ENCODE measurements at regions not wholly inside any gene's neighbourhood (a gene's known extent, or its start where the extent isn't known, plus 50 kb on each side); places are given as distances from the start of the nearest gene placed in this dataset.

DNA sequence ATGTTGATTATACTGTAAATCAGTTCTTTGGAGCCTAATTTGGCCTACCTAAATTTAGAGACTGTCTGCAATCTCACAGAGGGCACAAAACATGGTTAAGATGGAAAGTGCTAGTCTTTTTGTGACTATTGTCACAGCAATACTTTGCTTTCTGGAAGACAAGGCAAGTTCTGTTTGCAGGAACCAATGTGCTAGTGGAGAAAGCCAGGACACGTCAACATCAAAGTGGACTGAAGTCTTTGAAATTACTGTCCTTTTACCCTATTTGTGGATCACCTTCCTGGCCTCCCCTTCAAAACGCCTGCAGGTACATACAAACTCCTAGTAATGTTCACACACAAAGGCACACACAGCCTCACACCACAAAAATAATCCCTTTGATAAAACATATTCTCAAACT lies 248.7 kb downstream of the MAN2A1 start:
- DNase-seq: no peak
- no peak overlapping the region for H3K4me3 ChIP-seq
- H3K36me3 ChIP-seq: no peaks in the 10 kb centered on the region
- peaks cover 6% of the 10 kb centered on the region; the same call in 1 of the 2 replicates for H3K27me3 ChIP-seq
- peaks cover 10% of the 10 kb centered on the region for H3K9me3 ChIP-seq

DNA sequence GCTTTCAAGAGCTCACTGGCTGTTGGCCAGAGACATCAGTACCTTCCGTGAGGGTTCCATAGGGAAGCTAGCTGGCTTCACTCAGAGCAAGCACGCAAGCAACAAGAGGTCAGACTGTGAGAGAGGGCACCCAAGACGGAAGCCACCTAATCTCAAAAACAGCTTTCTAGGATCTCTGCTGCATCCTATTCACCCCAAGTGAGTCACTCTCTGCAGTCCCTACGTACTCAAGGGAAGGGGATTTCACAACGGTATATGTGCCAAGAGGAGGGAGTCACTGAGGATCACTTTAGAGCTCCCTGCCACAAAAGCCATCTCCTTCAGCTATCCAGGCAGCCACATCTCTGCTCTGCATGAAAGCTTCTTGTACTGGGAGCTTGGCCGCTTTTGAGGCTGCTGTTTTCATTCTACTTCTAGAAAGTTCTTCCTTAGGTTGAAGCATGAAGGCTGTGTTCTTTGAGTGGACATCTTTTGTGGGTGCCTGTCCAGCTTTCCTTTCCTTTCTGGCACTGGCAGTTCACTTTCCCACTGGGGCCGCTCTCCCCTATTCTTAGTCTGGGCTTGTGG lies 249.5 kb downstream of the MAN2A1 start:
- H3K9me3 ChIP-seq: peaks cover 10% of the 10 kb centered on the region
- no peak overlapping the region for H3K4me3 ChIP-seq
- H3K27me3 ChIP-seq: peaks cover 7% of the 10 kb centered on the region; the same call in 1 of the 2 replicates
- DNase-seq: no peak
- no peaks in the 10 kb centered on the region for H3K36me3 ChIP-seq

DNA sequence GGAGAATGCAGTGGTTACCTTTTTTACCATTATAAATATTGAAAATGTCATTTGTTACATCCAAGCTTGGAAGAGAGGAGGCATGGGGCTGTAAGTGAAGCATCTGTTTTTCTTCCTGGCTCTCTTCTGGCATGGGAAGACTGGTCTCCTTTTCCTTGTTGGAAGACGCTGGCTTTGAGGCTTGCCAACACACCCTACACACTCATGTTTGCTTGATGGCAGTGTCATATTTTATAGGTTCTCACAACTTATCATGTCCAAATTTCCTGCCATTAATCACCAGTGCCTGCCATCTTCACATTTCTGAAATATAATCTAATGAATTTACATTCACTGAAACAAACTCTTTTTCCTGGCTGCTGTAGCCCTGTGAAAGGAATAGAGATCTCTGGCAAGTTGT lies 252.9 kb downstream of the MAN2A1 start:
- no peak overlapping the region for H3K4me3 ChIP-seq
- H3K36me3 ChIP-seq: no peaks in the 10 kb centered on the region
- peaks cover 13% of the 10 kb centered on the region for H3K27me3 ChIP-seq
- H3K9me3 ChIP-seq: peaks cover 10% of the 10 kb centered on the region
- no peak for DNase-seq

DNA sequence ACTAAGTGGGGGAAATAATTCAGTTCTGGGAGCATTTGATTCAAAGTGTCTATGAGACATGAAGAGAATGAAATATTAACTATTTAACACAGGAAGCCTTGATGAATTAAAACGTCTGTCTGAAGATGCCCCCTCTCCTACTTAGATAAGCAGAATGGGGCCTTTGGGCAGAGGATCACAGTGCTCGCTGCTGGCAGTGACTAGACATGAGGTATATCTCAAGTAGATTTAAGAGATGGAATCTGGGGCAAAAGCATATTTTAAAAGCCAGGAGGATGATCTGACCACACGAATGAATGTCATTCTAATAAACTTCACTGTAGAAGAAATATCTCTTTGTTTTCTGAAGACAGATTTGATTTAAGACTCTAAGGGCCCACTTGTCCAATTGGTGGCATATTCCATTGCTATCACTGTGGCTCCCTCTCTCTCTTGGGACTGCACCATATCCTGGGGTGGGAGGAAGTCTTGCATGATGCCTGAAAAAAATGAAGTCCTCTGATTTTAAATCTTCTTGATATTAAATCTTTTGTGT lies 254.0 kb downstream of the MAN2A1 start:
- Histone ChIP-seq H3K36me3 (no peaks in the 10 kb centered on the region), H3K9me3 (peaks cover 10% of the 10 kb centered on the region), H3K27me3 (peaks cover 13% of the 10 kb centered on the region), H3K4me3 (no peak overlapping the region)
- DNase-seq: no peak

DNA sequence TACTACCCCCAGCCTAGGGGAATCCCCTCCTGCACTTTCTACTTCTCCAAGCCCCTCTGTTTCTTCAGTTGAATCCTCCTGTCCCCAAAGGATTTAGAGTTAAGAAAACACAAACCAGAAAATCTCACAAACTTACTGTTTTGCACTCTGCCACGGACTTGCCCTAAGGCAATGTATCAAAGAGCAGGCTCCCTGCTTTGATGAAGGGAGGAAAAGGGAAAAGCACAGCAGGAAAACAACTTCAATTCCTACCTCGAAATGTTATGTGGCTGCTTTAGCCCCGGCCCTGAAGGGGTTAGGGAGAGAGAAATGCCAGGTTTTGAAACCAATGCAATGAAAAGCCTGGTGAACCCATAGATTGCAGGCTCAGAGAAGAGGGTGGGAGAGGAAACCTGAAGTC lies 254.7 kb downstream of the MAN2A1 start:
- Histone ChIP-seq H3K4me3 (no peak overlapping the region), H3K36me3 (no peaks in the 10 kb centered on the region), H3K27me3 (peaks cover 13% of the 10 kb centered on the region), H3K9me3 (peaks cover 10% of the 10 kb centered on the region)
- no peak for DNase-seq

DNA sequence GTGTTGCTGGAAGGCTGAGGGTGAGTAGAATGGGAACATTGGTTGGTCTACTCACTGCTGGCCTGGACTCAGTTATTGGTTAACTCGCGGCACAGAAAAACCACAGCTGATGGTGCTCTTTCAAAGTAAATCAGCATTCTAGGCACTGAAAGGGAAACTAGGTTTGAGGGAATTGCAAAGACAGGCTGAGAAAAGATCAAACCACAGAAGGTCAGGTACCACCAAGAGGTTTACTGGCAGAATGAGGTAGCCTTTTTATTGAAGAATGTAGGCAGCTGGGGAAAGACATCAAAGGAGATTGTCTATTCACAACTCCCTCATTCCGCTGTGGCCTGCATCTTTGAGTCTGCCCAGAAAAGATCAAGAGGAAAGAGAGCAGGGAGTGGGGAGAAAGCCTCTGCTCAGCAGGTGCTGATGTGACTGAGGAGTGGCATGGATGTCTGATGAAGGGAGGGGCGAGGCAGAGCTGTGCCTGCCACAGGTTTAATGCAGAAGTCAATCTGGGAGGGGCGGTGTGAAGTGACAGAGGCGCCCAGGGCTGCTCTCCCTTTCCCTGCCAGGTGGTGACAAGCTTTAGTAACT lies 255.5 kb downstream of the MAN2A1 start:
- H3K36me3 ChIP-seq: no peaks in the 10 kb centered on the region
- peaks cover 8% of the 10 kb centered on the region for H3K9me3 ChIP-seq
- peaks cover 13% of the 10 kb centered on the region for H3K27me3 ChIP-seq
- H3K4me3 ChIP-seq: no peak overlapping the region
- no peak for DNase-seq

DNA sequence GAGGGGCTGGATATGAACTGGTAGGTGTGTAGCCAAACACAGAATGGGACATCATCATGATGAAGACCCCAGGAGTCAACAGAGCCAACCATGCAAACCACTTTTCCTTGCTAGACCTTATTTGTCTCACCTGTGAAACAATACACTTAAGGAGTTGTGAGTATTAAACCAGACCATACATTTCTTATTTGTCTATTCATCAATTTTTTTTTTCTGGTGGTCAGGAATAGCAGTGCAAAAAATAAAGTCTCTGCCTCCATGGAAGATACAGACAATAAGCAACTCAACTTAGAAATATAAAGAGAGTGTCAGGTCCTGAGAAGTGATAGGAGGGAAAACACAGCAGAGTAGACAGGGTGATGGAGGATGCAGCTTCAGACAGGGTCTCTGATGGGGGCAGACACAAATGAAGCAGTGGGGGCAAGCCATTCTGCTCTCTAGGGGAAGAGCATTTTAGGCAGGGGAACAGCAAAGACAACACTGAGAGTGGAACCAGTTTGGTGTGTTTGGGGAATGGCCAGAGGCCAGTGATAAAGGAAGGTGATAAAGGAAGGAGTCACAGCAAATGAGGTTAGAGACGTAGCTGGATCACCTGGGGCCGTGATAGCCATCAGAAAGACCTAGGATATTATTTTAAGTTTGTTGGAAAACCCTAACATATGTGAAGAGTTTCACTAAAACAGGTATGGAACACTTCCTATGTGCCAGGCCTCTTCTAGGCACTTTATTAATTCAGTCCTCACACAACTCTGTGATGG lies 256.2 kb downstream of the MAN2A1 start:
- H3K9me3 ChIP-seq: peaks cover under 1% of the 10 kb centered on the region
- no peak for DNase-seq
- no peak overlapping the region for H3K4me3 ChIP-seq
- peaks cover 13% of the 10 kb centered on the region for H3K27me3 ChIP-seq
- no peaks in the 10 kb centered on the region for H3K36me3 ChIP-seq

DNA sequence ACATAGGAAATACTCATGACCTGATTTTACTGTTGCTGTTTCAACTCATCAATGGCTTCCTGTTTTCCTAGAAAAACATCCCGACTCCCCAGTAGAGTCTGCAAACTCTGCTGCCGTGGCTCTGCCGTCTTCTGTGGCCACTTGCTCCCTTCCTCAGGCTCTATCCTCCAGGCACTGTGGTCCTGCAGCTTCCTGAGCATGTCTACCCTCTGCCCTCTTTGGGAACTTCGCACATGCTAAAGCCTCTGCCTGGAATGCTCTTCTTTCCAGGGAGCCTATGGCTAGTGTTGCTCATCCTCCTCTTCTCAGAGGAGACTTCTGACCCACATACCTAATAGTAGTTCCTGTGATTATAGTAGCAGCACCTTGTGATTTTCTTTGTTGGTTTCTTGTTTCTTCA lies 256.9 kb downstream of the MAN2A1 start:
- peaks cover 13% of the 10 kb centered on the region for H3K27me3 ChIP-seq
- no peaks in the 10 kb centered on the region for H3K36me3 ChIP-seq
- no peaks in the 10 kb centered on the region for H3K9me3 ChIP-seq
- no peak for DNase-seq
- H3K4me3 ChIP-seq: no peak overlapping the region

DNA sequence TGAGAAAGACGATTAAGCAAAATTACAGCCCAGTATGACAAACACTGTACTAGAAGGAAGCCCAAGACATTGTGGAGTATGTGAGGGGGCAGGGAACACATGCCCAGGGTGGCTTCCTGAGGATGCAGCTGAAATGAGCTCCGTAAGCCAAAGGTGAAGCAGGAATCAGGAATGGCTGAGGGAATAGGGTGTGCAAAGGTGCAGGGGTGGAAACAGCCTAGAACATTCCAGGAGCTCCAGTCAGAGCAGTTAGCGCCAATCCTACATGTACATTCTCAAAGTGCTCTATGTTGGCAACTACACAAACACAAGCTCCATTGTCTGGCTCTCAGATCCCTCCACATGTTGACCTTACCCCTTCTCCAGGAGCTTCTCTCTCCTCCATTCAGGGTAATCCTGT lies 257.9 kb downstream of the MAN2A1 start:
- H3K9me3 ChIP-seq: no peaks in the 10 kb centered on the region
- no peak for DNase-seq
- no peaks in the 10 kb centered on the region for H3K36me3 ChIP-seq
- peaks cover 10% of the 10 kb centered on the region for H3K27me3 ChIP-seq
- H3K4me3 ChIP-seq: no peak overlapping the region

DNA sequence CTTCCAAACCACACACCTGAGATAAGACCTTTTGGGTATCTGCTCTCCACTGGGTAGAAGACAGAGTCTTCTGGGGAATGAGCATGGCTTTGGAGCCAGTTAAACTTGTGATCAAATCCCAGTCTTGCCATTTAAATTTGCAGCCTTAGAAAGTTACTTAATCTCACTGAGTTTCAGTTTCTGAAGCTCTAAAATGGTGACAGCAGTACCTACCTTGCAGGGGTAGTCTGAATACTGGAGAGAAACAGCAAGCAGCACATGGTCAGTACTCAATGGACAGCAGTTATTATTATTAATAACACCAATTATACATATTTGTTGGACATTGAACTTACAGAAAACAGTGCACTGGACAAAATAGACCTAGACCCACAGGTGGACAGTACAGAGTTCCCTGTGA lies 260.9 kb downstream of the MAN2A1 start:
- H3K4me3 ChIP-seq: no peak overlapping the region
- H3K36me3 ChIP-seq: no peaks in the 10 kb centered on the region
- no peaks in the 10 kb centered on the region; the same call in 1 of the 2 replicates for H3K9me3 ChIP-seq
- DNase-seq: no peak
- H3K27me3 ChIP-seq: peaks cover 4% of the 10 kb centered on the region

DNA sequence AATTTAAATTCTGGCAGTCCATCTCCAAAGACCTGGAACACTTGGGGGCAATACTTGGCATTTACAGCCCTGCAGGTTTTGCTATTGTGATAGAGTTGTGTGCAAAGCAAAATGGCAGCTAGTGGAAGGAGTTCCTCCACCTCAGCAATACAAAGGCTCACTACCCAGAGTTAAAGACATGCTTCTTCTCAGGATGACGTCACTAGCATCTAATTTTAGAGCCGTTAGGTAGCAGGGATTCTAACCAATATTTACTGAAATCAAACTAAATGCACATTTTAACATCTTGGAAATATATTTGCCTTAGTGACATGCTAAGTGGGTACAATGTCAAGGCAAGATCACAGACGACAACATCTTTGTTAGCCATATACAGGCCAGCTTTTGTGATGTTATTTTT lies 261.6 kb downstream of the MAN2A1 start:
- peaks cover 4% of the 10 kb centered on the region for H3K27me3 ChIP-seq
- no peak for DNase-seq
- H3K9me3 ChIP-seq: no peaks in the 10 kb centered on the region; the same call in 1 of the 2 replicates
- H3K4me3 ChIP-seq: no peak overlapping the region
- H3K36me3 ChIP-seq: no peaks in the 10 kb centered on the region

DNA sequence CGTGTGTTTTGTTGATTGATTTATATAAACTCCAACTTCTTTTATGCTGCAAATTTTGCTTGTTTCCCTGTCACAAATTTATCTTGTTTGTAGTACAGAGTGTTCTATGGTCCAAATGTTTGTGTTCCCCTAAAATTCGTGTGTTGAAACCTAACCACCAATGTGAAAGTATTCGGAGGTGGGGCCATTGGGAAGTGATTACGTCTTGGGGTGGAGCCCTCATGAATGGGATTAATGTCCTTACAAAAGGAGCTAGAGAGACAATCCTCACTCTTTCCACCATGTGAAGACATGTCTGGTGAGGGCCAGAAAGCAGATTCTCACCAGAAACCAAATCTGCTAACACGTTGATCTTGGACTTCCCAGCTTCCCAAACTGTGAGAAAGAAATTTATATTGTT lies 262.0 kb downstream of the MAN2A1 start:
- no peak for DNase-seq
- H3K36me3 ChIP-seq: no peaks in the 10 kb centered on the region
- no peak overlapping the region for H3K4me3 ChIP-seq
- H3K27me3 ChIP-seq: peaks cover 7% of the 10 kb centered on the region
- no peaks in the 10 kb centered on the region; the same call in 1 of the 2 replicates for H3K9me3 ChIP-seq

DNA sequence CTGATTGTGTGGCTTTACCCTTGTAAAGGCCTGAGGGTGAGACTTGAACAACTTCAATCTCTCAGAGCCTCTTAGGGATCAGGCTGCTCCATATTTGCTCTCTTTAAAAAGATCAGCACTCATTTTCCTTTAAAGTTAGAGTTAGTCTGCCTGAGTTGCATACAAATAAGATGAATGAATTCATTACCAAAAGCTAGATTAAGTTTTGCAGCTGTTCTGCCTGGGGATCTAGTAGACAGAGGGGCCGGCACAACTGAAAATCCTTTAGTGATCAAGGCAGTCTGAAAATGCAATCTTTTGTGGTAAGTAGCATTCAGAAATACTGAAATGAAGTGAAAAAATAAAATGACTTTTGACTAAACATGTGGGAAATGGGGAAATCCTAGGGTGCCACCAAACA lies 264.0 kb downstream of the MAN2A1 start:
- no peaks in the 10 kb centered on the region for H3K36me3 ChIP-seq
- peaks cover 11% of the 10 kb centered on the region for H3K27me3 ChIP-seq
- DNase-seq: no peak
- H3K4me3 ChIP-seq: no peak overlapping the region
- no peaks in the 10 kb centered on the region; the same call in 1 of the 2 replicates for H3K9me3 ChIP-seq

DNA sequence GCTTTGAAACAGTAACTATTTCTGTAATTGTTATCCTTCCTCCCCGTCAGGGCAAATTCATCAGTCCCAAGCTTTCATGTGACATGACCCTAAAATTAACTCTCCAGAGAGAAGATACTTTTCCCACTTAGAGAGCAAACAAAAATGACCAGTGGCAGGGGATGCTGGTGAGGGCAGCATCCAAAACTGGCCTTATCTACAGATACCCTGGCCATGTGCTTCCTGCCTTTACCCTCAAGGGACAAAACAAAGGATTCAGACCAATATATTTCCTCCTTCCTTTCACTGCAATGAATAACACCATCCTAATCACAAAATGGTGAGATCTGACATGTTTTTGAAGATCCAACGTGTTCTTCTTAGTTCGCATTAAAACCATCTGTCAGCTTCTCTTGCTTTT lies 267.2 kb downstream of the MAN2A1 start:
- Histone ChIP-seq H3K4me3 (no peak overlapping the region), H3K9me3 (no peaks in the 10 kb centered on the region; the same call in 1 of the 2 replicates), H3K27me3 (peaks cover 13% of the 10 kb centered on the region), H3K36me3 (no peaks in the 10 kb centered on the region)
- DNase-seq: no peak

DNA sequence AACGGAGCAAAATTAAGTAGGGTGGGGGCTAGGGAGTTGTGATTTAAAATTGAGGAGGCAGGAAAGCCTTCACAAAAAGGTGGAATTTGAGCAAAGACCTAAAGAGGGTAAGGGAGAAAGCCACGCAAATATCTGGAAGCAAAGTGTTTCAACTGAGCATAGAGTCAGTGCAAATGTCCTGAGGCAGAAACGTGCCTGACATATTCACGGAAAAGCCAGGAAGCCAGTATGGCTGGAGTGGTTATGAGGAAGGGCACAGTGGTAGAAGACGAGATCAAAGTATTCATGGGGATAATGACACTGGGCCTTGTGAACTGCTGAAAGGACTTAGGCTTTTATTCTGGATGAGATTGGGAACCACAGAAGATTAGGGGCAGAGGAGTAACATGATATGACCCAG lies 268.4 kb downstream of the MAN2A1 start:
- H3K27me3 ChIP-seq: peaks cover 17% of the 10 kb centered on the region
- no peak for DNase-seq
- H3K4me3 ChIP-seq: no peak overlapping the region
- no peaks in the 10 kb centered on the region; the same call in 1 of the 2 replicates for H3K9me3 ChIP-seq
- no peaks in the 10 kb centered on the region for H3K36me3 ChIP-seq

DNA sequence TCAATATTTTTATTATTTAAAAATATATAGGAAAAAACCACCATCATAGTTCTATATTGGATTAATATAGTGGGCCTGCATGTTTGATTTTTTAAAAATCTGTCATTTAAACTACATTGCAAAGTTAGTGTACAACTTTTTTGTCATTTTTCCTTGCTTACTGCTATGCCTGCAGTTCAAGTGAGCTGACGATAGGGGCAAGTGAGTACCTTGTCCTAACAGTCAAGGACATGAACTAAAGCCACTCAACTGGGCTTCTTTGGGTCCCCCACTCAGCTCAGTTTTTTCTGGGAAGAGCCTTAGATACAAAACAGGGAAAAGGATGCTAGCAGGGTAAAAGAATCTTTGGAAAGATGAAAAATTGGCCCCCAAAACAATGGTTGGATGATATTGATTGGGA lies 269.9 kb downstream of the MAN2A1 start:
- Histone ChIP-seq H3K27me3 (peaks cover 20% of the 10 kb centered on the region), H3K9me3 (no peaks in the 10 kb centered on the region; the same call in 1 of the 2 replicates), H3K36me3 (no peaks in the 10 kb centered on the region), H3K4me3 (no peak overlapping the region)
- DNase-seq: no peak

DNA sequence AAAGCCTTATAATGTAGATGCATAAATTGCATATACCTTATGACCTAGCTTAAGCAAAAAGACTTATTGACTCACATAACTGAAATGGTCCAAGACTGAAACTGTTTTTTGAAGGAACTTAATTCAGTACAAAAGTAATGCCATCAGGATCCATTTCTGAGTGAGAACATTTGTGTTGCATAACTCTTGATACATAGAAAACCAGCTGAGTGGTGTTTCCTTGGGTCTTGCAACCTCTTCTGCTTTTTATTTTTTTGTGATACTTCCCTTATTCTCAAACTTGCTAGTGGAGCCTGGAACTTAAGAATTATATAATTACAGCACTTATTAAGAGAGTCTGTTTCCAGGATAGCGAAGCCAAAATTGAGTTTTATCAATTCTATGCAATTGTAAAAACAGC lies 272.0 kb downstream of the MAN2A1 start:
- no peaks in the 10 kb centered on the region for H3K36me3 ChIP-seq
- no peaks in the 10 kb centered on the region for H3K9me3 ChIP-seq
- DNase-seq: no peak
- no peak overlapping the region for H3K4me3 ChIP-seq
- H3K27me3 ChIP-seq: peaks cover 13% of the 10 kb centered on the region
